Pulmonary artery endothelial cell (primary cell): ENCODE measurements at regions not wholly inside any gene's neighbourhood (a gene's known extent, or its start where the extent isn't known, plus 50 kb on each side); places are given as distances from the start of the nearest gene placed in this dataset.

Experiments used
- DNase-seq: peaks from one replicate; pipeline ENCODE4 v3.0.0-alpha.2; 2011; ENCODE audit warnings: low read depth, low spot score

- DNase-seq, result no peak
Observed at GRCh38 chr12:111310076-111310870, 58.6 kb downstream of the PHETA1 start.

- no peak for DNase-seq
Observed at GRCh38 chr12:111309584-111309983, 59.3 kb downstream of the PHETA1 start.

GRCh38 chr12:111308473-111308872, 60.4 kb downstream of the PHETA1 start:
- no peak for DNase-seq

GRCh38 chr12:111304642-111305071, 64.2 kb downstream of the PHETA1 start:
- no peak for DNase-seq

GRCh38 chr12:111303531-111303930, 65.4 kb downstream of the PHETA1 start:
- DNase-seq, result no peak

- peak; percentile 13 for DNase-seq
Observed at GRCh38 chr12:111298582-111299436, 70.1 kb downstream of the PHETA1 start.

GRCh38 chr12:111297703-111298426, 71.0 kb downstream of the PHETA1 start:
- DNase-seq, result no peak

GRCh38 chr12:111296906-111297463, 71.9 kb downstream of the PHETA1 start:
- no peak for DNase-seq

GRCh38 chr12:111295176-111295575, 73.7 kb downstream of the PHETA1 start:
- DNase-seq, result no peak

GRCh38 chr12:111293266-111294009, 75.5 kb downstream of the PHETA1 start:
- no peak for DNase-seq

GRCh38 chr12:111291357-111291756, 77.5 kb downstream of the PHETA1 start:
- no peak for DNase-seq

GRCh38 chr12:111288771-111289170, 80.1 kb downstream of the PHETA1 start:
- DNase-seq, result no peak

- DNase-seq, result no peak
Observed at GRCh38 chr12:111287125-111287900, 81.6 kb downstream of the PHETA1 start.

GRCh38 chr12:111285200-111285599, 83.7 kb downstream of the PHETA1 start:
- DNase-seq, result no peak

- no peak for DNase-seq
Observed at GRCh38 chr12:111284709-111285108, 84.2 kb downstream of the PHETA1 start.

GRCh38 chr12:111283966-111284365, 84.9 kb downstream of the PHETA1 start:
- DNase-seq, result no peak

- no peak for DNase-seq
Observed at GRCh38 chr12:111283521-111283920, 85.4 kb downstream of the PHETA1 start.

GRCh38 chr12:111277570-111277969, 91.3 kb downstream of the PHETA1 start:
- no peak for DNase-seq

GRCh38 chr12:111276146-111276545, 92.7 kb downstream of the PHETA1 start:
- no peak for DNase-seq

- no peak for DNase-seq
Observed at GRCh38 chr12:111275308-111275707, 93.6 kb downstream of the PHETA1 start.
